ENCODE measurements at regions not wholly inside any gene's neighbourhood (a gene's known extent, or its start where the extent isn't known, plus 50 kb on each side); places are given as distances from the start of the nearest gene placed in this dataset.
A peak's percentile ranks its signal among the peaks of the same experiment; 100 is the strongest.

GRCh38 chr16:73287859-73288405 is 240.0 kb upstream of the ZFHX3 start:
- DNase-seq: no peak

- DNase-seq: no peak
These were observed 238.7 kb upstream of the ZFHX3 start for GRCh38 chr16:73286346-73287267.

GRCh38 chr16:73285436-73286201 is 237.7 kb upstream of the ZFHX3 start:
- DNase-seq: no peak

- peak in 2 of 3 donors; percentile 38 to 45 for DNase-seq
These were observed 232.5 kb upstream of the ZFHX3 start for GRCh38 chr16:73280388-73280787.

- DNase-seq: no peak
These were observed 231.5 kb upstream of the ZFHX3 start for GRCh38 chr16:73279451-73279850.

- DNase-seq: no peak
These were observed 229.1 kb upstream of the ZFHX3 start for GRCh38 chr16:73277071-73277470.

- no peak for DNase-seq
These were observed 227.5 kb upstream of the ZFHX3 start for GRCh38 chr16:73275448-73275847.

GRCh38 chr16:73275024-73275423 is 227.1 kb upstream of the ZFHX3 start:
- DNase-seq: no peak

- DNase-seq: no peak
These were observed 226.2 kb upstream of the ZFHX3 start for GRCh38 chr16:73274140-73274539.

GRCh38 chr16:73268366-73268993 is 220.6 kb upstream of the ZFHX3 start:
- DNase-seq: no peak

GRCh38 chr16:73265935-73266334 is 218.0 kb upstream of the ZFHX3 start:
- peak; percentile 7 to 27 (median 22) for DNase-seq

GRCh38 chr16:73265124-73265837 is 217.4 kb upstream of the ZFHX3 start:
- DNase-seq: peak; percentile 24 to 31 (median 25)

GRCh38 chr16:73262931-73263330 is 215.0 kb upstream of the ZFHX3 start:
- DNase-seq: no peak

GRCh38 chr16:73255031-73255430 is 207.1 kb upstream of the ZFHX3 start:
- no peak for DNase-seq

GRCh38 chr16:73253922-73254480 is 206.1 kb upstream of the ZFHX3 start:
- DNase-seq: no peak

- DNase-seq: peak in 1 of 3 donors; percentile 2
These were observed 204.5 kb upstream of the ZFHX3 start for GRCh38 chr16:73252446-73252845.

- DNase-seq: no peak
These were observed 203.7 kb upstream of the ZFHX3 start for GRCh38 chr16:73251608-73252007.

GRCh38 chr16:73248316-73248715 is 200.4 kb upstream of the ZFHX3 start:
- DNase-seq: no peak

- DNase-seq: no peak
These were observed 193.0 kb upstream of the ZFHX3 start for GRCh38 chr16:73240920-73241319.

GRCh38 chr16:73237601-73238000 is 189.7 kb upstream of the ZFHX3 start:
- peak in 2 of 3 donors; percentile 10 to 13 for DNase-seq

- no peak for DNase-seq
These were observed 186.6 kb upstream of the ZFHX3 start for GRCh38 chr16:73234496-73234895.

GRCh38 chr16:73233846-73234424 is 186.0 kb upstream of the ZFHX3 start:
- peak in 2 of 3 donors; percentile 1 to 10 for DNase-seq
